22Rv1 (cell line): ENCODE measurements at regions not wholly inside any gene's neighbourhood (a gene's known extent, or its start where the extent isn't known, plus 50 kb on each side); places are given as distances from the start of the nearest gene placed in this dataset.

Experiments
- CTCF ChIP-seq: fragments of 450-650 bp; IDR thresholded peaks from 2 replicates; pipeline ENCODE4 v1.5.1; 2017; ENCODE audit warnings: mild to moderate bottlenecking
- ZFX ChIP-seq: fragments of 450-650 bp; IDR thresholded peaks from 2 replicates; pipeline ENCODE4 v1.6.1; 2017; ENCODE audit warnings: antibody characterized with exemption, borderline replicate concordance

GRCh38 chr2:34204560-34204959, 605.5 kb upstream of the FAM98A start:
- TF ChIP-seq CTCF, result no peak
- no peak for TF ChIP-seq ZFX
